ENCODE measurements at regions not wholly inside any gene's neighbourhood (a gene's known extent, or its start where the extent isn't known, plus 50 kb on each side); places are given as distances from the start of the nearest gene placed in this dataset.

DNA sequence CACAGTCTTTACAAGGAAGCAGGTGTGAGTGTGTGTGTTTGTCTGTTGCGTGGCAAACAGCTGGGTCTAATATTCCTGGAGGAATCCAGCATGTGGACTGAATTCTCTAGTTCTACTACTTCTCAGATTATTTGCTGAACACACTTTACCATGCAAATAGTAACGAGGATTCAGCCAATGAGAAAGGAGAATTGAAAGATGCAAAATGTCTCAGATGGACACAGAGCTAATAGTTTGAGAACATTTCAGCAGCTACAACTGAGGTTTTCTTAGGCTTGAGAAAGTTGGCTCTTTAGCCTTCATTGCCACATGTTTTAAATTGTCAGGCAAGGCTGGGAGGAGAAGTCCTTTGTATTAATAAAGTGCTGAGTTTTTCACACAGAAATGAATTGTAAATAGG lies 568.0 kb upstream of the MDFIC2 start:
- WGBS: 73% methylated on average over 2 of the region's 2 CpGs
- intact Hi-C loops (cut with DNase I): no loop called here
- Histone ChIP-seq H3K4me3 (no peak overlapping the region), H3K4me1 (replicated peaks) (no peaks in the 10 kb centered on the region), H3K36me3 (no peaks in the 10 kb centered on the region), H3K9me3 (no peaks in the 10 kb centered on the region), H3K27me3 (replicated peaks; ENCODE audit: insufficient read depth) (no peaks in the 10 kb centered on the region), H3K27ac (no peak overlapping the region)
- DNase-seq (ENCODE audit: low spot score): no peak
- TF ChIP-seq, protein P1, sequence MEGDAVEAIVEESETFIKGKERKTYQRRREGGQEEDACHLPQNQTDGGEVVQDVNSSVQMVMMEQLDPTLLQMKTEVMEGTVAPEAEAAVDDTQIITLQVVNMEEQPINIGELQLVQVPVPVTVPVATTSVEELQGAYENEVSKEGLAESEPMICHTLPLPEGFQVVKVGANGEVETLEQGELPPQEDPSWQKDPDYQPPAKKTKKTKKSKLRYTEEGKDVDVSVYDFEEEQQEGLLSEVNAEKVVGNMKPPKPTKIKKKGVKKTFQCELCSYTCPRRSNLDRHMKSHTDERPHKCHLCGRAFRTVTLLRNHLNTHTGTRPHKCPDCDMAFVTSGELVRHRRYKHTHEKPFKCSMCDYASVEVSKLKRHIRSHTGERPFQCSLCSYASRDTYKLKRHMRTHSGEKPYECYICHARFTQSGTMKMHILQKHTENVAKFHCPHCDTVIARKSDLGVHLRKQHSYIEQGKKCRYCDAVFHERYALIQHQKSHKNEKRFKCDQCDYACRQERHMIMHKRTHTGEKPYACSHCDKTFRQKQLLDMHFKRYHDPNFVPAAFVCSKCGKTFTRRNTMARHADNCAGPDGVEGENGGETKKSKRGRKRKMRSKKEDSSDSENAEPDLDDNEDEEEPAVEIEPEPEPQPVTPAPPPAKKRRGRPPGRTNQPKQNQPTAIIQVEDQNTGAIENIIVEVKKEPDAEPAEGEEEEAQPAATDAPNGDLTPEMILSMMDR (IDR thresholded peaks at IDR 0.05): no peak
- TF ChIP-seq POLR2A (IDR thresholded peaks at IDR 0.05) (no peak), POLR2AphosphoS5 (IDR thresholded peaks at IDR 0.05) (no peak)

DNA sequence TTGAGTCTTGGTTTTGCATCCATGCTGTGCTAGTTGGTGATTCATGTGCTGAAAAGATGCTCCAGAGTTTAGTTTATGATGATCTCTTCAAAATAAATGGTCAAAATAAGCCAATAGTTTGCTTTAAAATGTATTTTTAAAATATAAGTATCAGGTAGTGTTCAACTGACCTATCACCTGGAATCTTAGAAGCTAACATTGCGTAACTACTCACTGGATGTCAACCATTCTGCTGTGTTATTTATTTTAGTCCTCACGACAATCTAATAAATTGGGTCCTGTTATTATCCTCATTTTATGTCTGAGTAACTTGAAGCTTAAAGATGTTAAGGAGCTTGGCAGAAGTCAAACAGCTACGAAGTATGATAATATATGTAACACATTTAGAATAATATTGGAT lies 563.7 kb upstream of the MDFIC2 start:
- Histone ChIP-seq H3K27ac (no peak overlapping the region), H3K27me3 (replicated peaks; ENCODE audit: insufficient read depth) (no peaks in the 10 kb centered on the region), H3K9me3 (no peaks in the 10 kb centered on the region), H3K4me3 (no peak overlapping the region), H3K4me1 (replicated peaks) (no peaks in the 10 kb centered on the region), H3K36me3 (no peaks in the 10 kb centered on the region)
- TF ChIP-seq POLR2AphosphoS5 (IDR thresholded peaks at IDR 0.05): no peak
- no peak for TF ChIP-seq POLR2A (IDR thresholded peaks at IDR 0.05)
- TF ChIP-seq, protein P1 (IDR thresholded peaks at IDR 0.05): no peak
- intact Hi-C loops (cut with DNase I): no loop called here
- no peak for DNase-seq (ENCODE audit: low spot score)
- WGBS: 72% methylated on average over 3 of the region's 3 CpGs

GRCh38 chr3:70874196-70874595 lies 561.8 kb upstream of the MDFIC2 start:
- WGBS: 52% methylated on average over 3 of the region's 3 CpGs
- TF ChIP-seq POLR2A (IDR thresholded peaks at IDR 0.05): no peak
- TF ChIP-seq POLR2AphosphoS5 (IDR thresholded peaks at IDR 0.05): no peak
- TF ChIP-seq, protein P1 (IDR thresholded peaks at IDR 0.05): no peak
- no peaks in the 10 kb centered on the region for H3K9me3 ChIP-seq
- no peak overlapping the region for H3K27ac ChIP-seq
- H3K36me3 ChIP-seq: no peaks in the 10 kb centered on the region
- intact Hi-C loops (cut with DNase I): no loop called here
- no peaks in the 10 kb centered on the region for H3K4me1 ChIP-seq (replicated peaks)
- no peak for DNase-seq (ENCODE audit: low spot score)
- no peaks in the 10 kb centered on the region for H3K27me3 ChIP-seq (replicated peaks; ENCODE audit: insufficient read depth)
- H3K4me3 ChIP-seq: no peak overlapping the region

DNA sequence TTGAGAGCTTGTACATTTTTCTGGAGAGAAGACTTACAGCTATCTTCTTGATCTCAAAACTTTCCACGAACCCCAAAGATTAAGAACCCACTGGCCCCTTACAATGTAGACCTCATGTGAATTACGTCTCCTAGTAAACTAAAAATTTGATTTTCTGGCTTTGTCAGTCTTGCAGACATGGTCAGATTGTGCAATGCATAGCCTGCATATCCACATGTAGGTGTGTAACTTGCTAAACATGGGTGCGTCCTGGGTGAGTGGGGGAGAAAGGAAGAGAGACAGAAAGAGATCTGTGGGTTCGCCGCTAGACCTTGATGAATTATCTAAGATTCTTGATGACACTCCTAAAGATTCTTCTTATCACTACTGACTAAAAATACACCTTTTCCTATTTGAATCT lies 561.2 kb upstream of the MDFIC2 start:
- intact Hi-C loops (cut with DNase I): no loop called here

DNA sequence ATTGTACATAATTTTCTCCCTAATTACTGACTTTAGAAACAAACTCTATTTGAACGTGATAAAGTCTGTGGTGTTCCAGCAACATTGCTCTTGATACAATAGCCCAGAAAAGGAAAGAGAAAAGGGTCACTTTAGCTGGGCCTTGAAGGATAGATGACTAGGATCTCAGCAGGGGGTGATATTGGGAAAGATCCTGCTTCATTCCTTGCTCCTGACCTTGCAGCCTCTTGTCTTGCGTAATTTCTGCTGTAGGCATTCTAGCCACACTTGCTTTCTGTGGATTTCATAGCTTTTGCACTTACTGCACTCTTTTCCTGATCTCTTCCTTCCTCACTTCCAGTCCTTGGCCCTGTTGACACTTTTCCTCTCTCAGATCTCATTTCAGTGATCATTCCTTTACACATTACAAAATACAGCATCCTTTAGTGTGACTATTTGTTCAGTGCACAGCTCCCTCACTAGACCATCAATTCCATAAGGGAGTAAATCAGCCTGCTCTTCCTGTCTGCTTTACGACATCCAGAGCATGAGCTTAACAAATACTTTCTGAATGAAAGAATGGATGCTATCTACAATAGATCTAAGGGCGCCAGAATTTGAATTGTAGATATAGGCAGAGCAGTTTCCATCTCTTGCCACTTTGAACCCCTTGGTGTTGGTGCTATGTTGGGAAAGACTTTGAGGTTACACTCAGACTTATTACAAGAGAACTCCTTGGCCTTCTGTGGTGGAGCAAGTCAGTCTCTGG lies 559.6 kb upstream of the MDFIC2 start:
- Histone ChIP-seq H3K4me3 (no peak overlapping the region), H3K9me3 (no peaks in the 10 kb centered on the region), H3K4me1 (replicated peaks) (no peaks in the 10 kb centered on the region), H3K27me3 (replicated peaks; ENCODE audit: insufficient read depth) (no peaks in the 10 kb centered on the region), H3K36me3 (no peaks in the 10 kb centered on the region), H3K27ac (no peak overlapping the region)
- DNase-seq (ENCODE audit: low spot score): no peak
- intact Hi-C loops (cut with DNase I): no loop called here
- 84% methylated on average over 4 of the region's 4 CpGs for WGBS
- TF ChIP-seq, protein P1 (IDR thresholded peaks at IDR 0.05): no peak
- TF ChIP-seq POLR2AphosphoS5 (IDR thresholded peaks at IDR 0.05): no peak
- no peak for TF ChIP-seq POLR2A (IDR thresholded peaks at IDR 0.05)

More for the DNA sequence above, 561.2 kb upstream of the MDFIC2 start:
- no peaks in the 10 kb centered on the region for H3K9me3 ChIP-seq
- no peaks in the 10 kb centered on the region for H3K36me3 ChIP-seq
- TF ChIP-seq, protein P1 (IDR thresholded peaks at IDR 0.05): no peak
- 90% methylated on average over 5 of the region's 5 CpGs for WGBS
- no peak overlapping the region for H3K4me3 ChIP-seq
- no peaks in the 10 kb centered on the region for H3K4me1 ChIP-seq (replicated peaks)
- no peak for DNase-seq (ENCODE audit: low spot score)
- no peaks in the 10 kb centered on the region for H3K27me3 ChIP-seq (replicated peaks; ENCODE audit: insufficient read depth)
- H3K27ac ChIP-seq: no peak overlapping the region
